A673 (cell line): ENCODE measurements at regions not wholly inside any gene's neighbourhood (a gene's known extent, or its start where the extent isn't known, plus 50 kb on each side); places are given as distances from the start of the nearest gene placed in this dataset.
"Not testable (repeated sequence)": the region's sequence is repeated elsewhere in the genome, so short reads cannot be mapped to it uniquely, and the experiment has no call there.

Experiments used
- BruUV-seq: library from RNA; stranded (reverse); fragments of 400-500 nt; replicated peaks from 2 replicates; lab custom pipeline; 2021; lab: Mats Ljungman, UMichigan
- CTCF ChIA-PET: fragments of 300-600 bp; sonication (Branson Sonifier 250); formaldehyde crosslinking; loops from one replicate; lab custom pipeline; 2022; ENCODE audit warnings: antibody characterized with exemption; lab: Charles Lee
- POLR2A ChIA-PET: fragments of 300-600 bp; sonication (Branson Sonifier 250); formaldehyde crosslinking; loops from one replicate; lab custom pipeline; 2022; ENCODE audit warnings: antibody characterized with exemption; ENCODE audit not compliant: low non-redundant PET; lab: Charles Lee
- DNase-seq: peaks from one replicate; pipeline ENCODE4 v3.0.0-alpha.2; 2015; ENCODE audit warnings: low spot score
- H3K27ac ChIP-seq: fragments of 200-600 bp; sonication (generic); 2 replicates; pipeline ENCODE4 v1.5.1; 2016; ENCODE audit warnings: mixed run types, low read depth, mild to moderate bottlenecking, mixed read lengths, antibody characterized with exemption, low read length; ENCODE audit not compliant: poor library complexity, severe bottlenecking
- H3K27me3 ChIP-seq: fragments of 200-600 bp; sonication (generic); replicated peaks from 2 replicates; pipeline ENCODE4 v1.6.1; 2017; ENCODE audit warnings: mixed run types, low read depth, mild to moderate bottlenecking, mixed read lengths, antibody characterized with exemption, low read length; ENCODE audit not compliant: insufficient read depth, poor library complexity
- H3K36me3 ChIP-seq: fragments of 200-600 bp; sonication (generic); 2 replicates; pipeline ENCODE4 v1.6.1; 2016; ENCODE audit warnings: mixed run types, mild to moderate bottlenecking, mixed read lengths, antibody characterized with exemption, low read length; ENCODE audit not compliant: insufficient read depth, poor library complexity, severe bottlenecking
- H3K4me1 ChIP-seq: fragments of 200-600 bp; sonication (generic); 2 replicates; pipeline ENCODE4 v1.6.1; 2017; ENCODE audit warnings: mixed run types, mild to moderate bottlenecking, mixed read lengths, antibody characterized with exemption, low read length; ENCODE audit not compliant: insufficient read depth, poor library complexity, severe bottlenecking
- H3K4me3 ChIP-seq: fragments of 200-600 bp; sonication (generic); 2 replicates; pipeline ENCODE4 v1.5.1; 2016; ENCODE audit warnings: low read depth, mixed run types, mild to moderate bottlenecking, mixed read lengths, low read length; ENCODE audit not compliant: poor library complexity, severe bottlenecking
- H3K9me3 ChIP-seq: fragments of 200-600 bp; sonication (generic); 2 replicates; pipeline ENCODE4 v1.6.1; 2016; ENCODE audit warnings: mixed run types, low read depth, mild to moderate bottlenecking, mixed read lengths, antibody characterized with exemption, low read length; ENCODE audit not compliant: poor library complexity, severe bottlenecking
- CTCF ChIP-seq: fragments of 300-800, 200-600 bp; sonication (generic); conservative IDR thresholded peaks from 2 replicates; pipeline ENCODE4 v1.5.1; 2017; ENCODE audit warnings: low read depth, mild to moderate bottlenecking, antibody characterized with exemption, low read length, moderate library complexity, mixed read lengths
- EZH2 ChIP-seq: fragments of 200-600 bp; sonication (generic); IDR thresholded peaks from 2 replicates; pipeline ENCODE4 v1.6.1; 2017; ENCODE audit warnings: borderline replicate concordance, low read depth, mild to moderate bottlenecking, mixed read lengths, antibody characterized with exemption, low read length; ENCODE audit not compliant: poor library complexity, severe bottlenecking
- intact Hi-C: fragments of 100-400 bp; cut with micrococcal nuclease; formaldehyde crosslinking; loops from one replicate; pipeline ENCODE4 v1.10.0; 2022; ENCODE audit not compliant: unreplicated experiment

- Histone ChIP-seq H3K9me3 (peaks cover 7% of the 10 kb centered on the region), H3K4me1 (no peaks in the 10 kb centered on the region), H3K27me3 (no peaks in the 10 kb centered on the region), H3K27ac (no peak overlapping the region), H3K4me3 (no peak overlapping the region), H3K36me3 (no peaks in the 10 kb centered on the region)
- BruUV-seq, result no TSS peak
- DNase-seq, result no peak
- intact Hi-C loops, result no loop called here
- ChIA-PET POLR2A (no interaction called here), CTCF (no interaction called here)
- TF ChIP-seq EZH2 (no peak), CTCF (no peak)
Observed at GRCh38 chr12:18828483-18828882, 90.6 kb downstream of the CAPZA3 start.

GRCh38 chr12:18828987-18829386, 91.1 kb downstream of the CAPZA3 start:
- CTCF ChIA-PET, result no interaction called here

DNA sequence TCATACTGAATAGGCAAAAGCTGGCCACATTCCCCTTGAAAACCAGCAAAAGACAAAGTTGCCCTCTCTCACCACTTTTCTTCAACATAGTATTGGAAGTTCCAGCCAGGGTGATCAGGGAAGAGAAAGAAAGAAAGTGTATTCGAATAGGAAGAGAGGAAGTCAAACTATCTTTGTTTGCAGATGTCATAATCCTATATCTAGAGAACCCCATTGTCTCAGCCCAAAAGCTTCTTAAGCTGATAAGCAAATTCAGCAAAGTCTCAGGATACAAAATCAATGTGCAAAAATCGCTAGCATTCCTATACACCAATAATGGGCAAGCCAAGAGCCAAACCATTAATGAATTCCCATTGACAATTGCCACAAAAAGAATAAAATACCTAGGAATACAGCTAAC, 95.0 kb downstream of the CAPZA3 start:
- H3K4me1 ChIP-seq, H3K4me3 ChIP-seq, POLR2A ChIA-PET, H3K9me3 ChIP-seq, H3K36me3 ChIP-seq, BruUV-seq, H3K27ac ChIP-seq, DNase-seq, H3K27me3 ChIP-seq, intact Hi-C loops: not testable (repeated sequence)
- CTCF ChIA-PET, result interaction anchor here (0.7 kb wide), 1 partner anchor 19 kb away, joined by 3 read pairs; no protein-coding TSS in a partner anchor

More at GRCh38 chr12:18828987-18829386, 91.1 kb downstream of the CAPZA3 start:
- no peak for TF ChIP-seq CTCF
- no peak for TF ChIP-seq EZH2
- H3K36me3 ChIP-seq, result no peaks in the 10 kb centered on the region
- no peak overlapping the region for H3K27ac ChIP-seq
- no peaks in the 10 kb centered on the region for H3K27me3 ChIP-seq
- no TSS peak for BruUV-seq
- H3K4me1 ChIP-seq, result no peaks in the 10 kb centered on the region
- intact Hi-C loops, result no loop called here
- DNase-seq, result no peak
- POLR2A ChIA-PET, result no interaction called here
- no peak overlapping the region for H3K4me3 ChIP-seq
- peaks cover 7% of the 10 kb centered on the region for H3K9me3 ChIP-seq

DNA sequence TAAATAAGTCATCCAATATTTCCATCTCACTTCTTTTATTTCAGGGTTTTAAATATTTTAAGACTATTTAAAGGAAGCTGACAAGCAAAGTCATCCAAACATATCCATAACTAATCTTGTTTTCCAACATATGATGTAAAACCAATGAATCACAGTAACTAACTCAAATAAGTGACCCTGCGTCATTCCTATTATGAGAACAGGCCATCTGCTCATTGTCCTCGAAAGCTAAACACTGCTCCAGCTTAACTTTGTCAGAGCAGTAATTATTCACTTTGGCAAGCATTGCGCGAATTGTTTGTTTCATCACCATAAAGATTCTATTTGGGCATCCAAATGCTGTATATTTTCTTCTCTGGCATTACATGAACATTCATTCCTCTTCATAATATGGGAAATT, 99.1 kb downstream of the CAPZA3 start:
- H3K4me1 ChIP-seq, result peaks cover 6% of the 10 kb centered on the region
- ChIA-PET POLR2A (no interaction called here), CTCF (no interaction called here)
- H3K27ac ChIP-seq, result no peak overlapping the region
- no peaks in the 10 kb centered on the region for H3K27me3 ChIP-seq
- H3K36me3 ChIP-seq, result no peaks in the 10 kb centered on the region
- no peaks in the 10 kb centered on the region for H3K9me3 ChIP-seq
- no peak overlapping the region for H3K4me3 ChIP-seq
- peak; percentile 52 for DNase-seq
- intact Hi-C loops, result no loop called here
- TF ChIP-seq EZH2, result no peak
- no peak for TF ChIP-seq CTCF
- no TSS peak for BruUV-seq
